KMS-11 (cell line): ENCODE measurements at regions not wholly inside any gene's neighbourhood (a gene's known extent, or its start where the extent isn't known, plus 50 kb on each side); places are given as distances from the start of the nearest gene placed in this dataset.

Experiments used
- H2AFZ ChIP-seq: fragments of 200-600 bp; sonication (generic); 2 replicates; pipeline ENCODE4 v1.6.1; 2016; ENCODE audit warnings: antibody characterized with exemption, mixed run types, low read depth
- H3K27ac ChIP-seq: fragments of 200-600 bp; sonication (generic); 2 replicates; pipeline ENCODE4 v1.6.1; 2016; ENCODE audit warnings: mild to moderate bottlenecking, mixed run types
- H3K27me3 ChIP-seq: fragments of 200-600 bp; sonication (generic); 2 replicates; pipeline ENCODE4 v1.6.1; 2017; ENCODE audit warnings: mild to moderate bottlenecking, low read depth, mixed run types, moderate library complexity; ENCODE audit not compliant: insufficient read depth
- H3K36me3 ChIP-seq: fragments of 200-600 bp; sonication (generic); 2 replicates; pipeline ENCODE4 v1.6.1; 2017; ENCODE audit warnings: mild to moderate bottlenecking, mixed run types; ENCODE audit not compliant: insufficient read depth
- H3K4me1 ChIP-seq: fragments of 200-600 bp; sonication (generic); 2 replicates; pipeline ENCODE4 v1.6.1; 2016; ENCODE audit warnings: mild to moderate bottlenecking, low read depth, mixed run types; ENCODE audit not compliant: poor library complexity, severe bottlenecking
- H3K4me2 ChIP-seq: fragments of 200-600 bp; sonication (generic); 2 replicates; pipeline ENCODE4 v1.7.0; 2016; ENCODE audit warnings: mild to moderate bottlenecking, mixed run types
- H3K4me3 ChIP-seq: fragments of 200-600 bp; sonication (generic); IDR thresholded peaks from 2 replicates; pipeline ENCODE4 v1.6.1; 2017; ENCODE audit warnings: low read depth, low read length, mixed read lengths; ENCODE audit not compliant: insufficient read depth
- H3K79me2 ChIP-seq: fragments of 200-600 bp; sonication (generic); 2 replicates; pipeline ENCODE4 v1.6.1; 2016; ENCODE audit warnings: low read depth, mixed run types; ENCODE audit not compliant: insufficient read depth
- H3K9ac ChIP-seq: fragments of 200-600 bp; sonication (generic); 2 replicates; pipeline ENCODE4 v1.6.1; 2016; ENCODE audit warnings: mild to moderate bottlenecking, mixed run types
- H4K20me1 ChIP-seq: fragments of 200-600 bp; sonication (generic); 2 replicates; pipeline ENCODE4 v1.6.1; 2016; ENCODE audit warnings: mild to moderate bottlenecking, mixed run types; ENCODE audit not compliant: insufficient read depth
- TF ChIP-seq, protein P1 (sequence below): fragments of 200-600 bp; sonication (generic); conservative IDR thresholded peaks from 2 replicates; pipeline ENCODE4 v1.6.1; 2017; ENCODE audit warnings: low read depth, mild to moderate bottlenecking, antibody characterized with exemption, low read length, moderate library complexity, mixed read lengths

DNA sequence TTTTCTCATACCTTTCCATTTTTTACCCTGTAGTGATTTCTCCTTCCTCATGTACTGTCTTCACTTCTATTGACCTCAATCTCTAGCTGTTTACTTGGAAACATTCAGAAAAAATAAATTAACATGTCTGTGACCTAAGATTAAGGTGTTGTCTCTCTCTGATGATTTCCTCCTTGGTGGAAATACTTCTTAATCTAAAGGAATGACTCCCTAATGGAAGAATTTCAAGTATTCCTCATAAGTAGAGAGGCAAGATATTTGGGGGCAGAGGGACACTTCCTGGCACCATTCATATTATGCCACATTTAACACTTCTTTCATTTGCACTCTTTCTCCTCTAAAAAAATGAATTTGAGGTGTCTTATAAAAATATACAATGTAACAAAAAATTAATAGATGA, 202.8 kb downstream of the NEBL start:
- no peak overlapping the region for H3K9ac ChIP-seq
- no peaks in the 10 kb centered on the region for H3K36me3 ChIP-seq
- no peak overlapping the region for H3K4me2 ChIP-seq
- no peak overlapping the region for H3K27ac ChIP-seq
- H3K4me1 ChIP-seq, result no peaks in the 10 kb centered on the region
- H3K79me2 ChIP-seq, result no peaks in the 10 kb centered on the region
- no peaks in the 10 kb centered on the region for H4K20me1 ChIP-seq
- TF ChIP-seq, protein P1, sequence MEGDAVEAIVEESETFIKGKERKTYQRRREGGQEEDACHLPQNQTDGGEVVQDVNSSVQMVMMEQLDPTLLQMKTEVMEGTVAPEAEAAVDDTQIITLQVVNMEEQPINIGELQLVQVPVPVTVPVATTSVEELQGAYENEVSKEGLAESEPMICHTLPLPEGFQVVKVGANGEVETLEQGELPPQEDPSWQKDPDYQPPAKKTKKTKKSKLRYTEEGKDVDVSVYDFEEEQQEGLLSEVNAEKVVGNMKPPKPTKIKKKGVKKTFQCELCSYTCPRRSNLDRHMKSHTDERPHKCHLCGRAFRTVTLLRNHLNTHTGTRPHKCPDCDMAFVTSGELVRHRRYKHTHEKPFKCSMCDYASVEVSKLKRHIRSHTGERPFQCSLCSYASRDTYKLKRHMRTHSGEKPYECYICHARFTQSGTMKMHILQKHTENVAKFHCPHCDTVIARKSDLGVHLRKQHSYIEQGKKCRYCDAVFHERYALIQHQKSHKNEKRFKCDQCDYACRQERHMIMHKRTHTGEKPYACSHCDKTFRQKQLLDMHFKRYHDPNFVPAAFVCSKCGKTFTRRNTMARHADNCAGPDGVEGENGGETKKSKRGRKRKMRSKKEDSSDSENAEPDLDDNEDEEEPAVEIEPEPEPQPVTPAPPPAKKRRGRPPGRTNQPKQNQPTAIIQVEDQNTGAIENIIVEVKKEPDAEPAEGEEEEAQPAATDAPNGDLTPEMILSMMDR, result no peak
- no peaks in the 10 kb centered on the region for H3K27me3 ChIP-seq
- H3K4me3 ChIP-seq, result no peak overlapping the region
- H2AFZ ChIP-seq, result no peak overlapping the region

DNA sequence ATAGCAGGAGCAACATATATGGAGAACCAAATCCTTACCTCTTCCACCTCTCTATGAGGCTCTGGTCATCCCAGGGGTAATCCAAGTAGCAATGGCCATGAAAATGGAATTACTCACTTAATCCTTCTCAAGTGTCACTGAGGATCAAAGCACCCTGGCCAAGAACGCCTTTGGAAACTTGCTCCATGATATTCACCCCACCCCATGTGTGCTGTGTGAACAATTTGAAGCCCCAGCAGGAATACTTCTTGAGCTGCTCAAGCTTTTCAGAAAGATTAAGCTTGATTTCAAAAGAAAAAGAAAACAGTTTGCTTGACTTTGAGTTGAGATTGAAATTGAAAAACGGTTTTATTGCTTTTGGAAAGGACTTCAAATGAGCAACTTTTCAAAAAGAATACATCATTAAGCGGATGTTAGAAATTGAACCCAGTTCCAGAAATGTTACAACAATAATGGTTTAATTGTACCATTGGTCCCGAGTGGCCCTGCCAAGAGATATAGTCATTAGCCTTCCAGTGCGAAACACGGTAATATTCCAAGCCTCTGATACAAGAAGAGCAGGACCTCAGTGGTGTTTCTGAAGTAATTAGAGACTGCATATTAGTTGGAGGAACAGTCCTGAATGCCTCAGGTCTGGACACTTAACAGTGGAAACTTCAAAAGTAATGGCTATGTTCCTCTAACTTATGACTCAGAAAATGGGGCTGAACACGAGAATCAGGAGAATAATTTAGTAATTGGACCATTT, 208.1 kb downstream of the NEBL start:
- no peaks in the 10 kb centered on the region for H4K20me1 ChIP-seq
- no peak overlapping the region for H3K4me3 ChIP-seq
- no peak overlapping the region for H3K27ac ChIP-seq
- H3K36me3 ChIP-seq, result no peaks in the 10 kb centered on the region
- no peaks in the 10 kb centered on the region for H3K79me2 ChIP-seq
- H3K9ac ChIP-seq, result no peak overlapping the region
- TF ChIP-seq, protein P1, result no peak
- H2AFZ ChIP-seq, result no peak overlapping the region
- H3K4me2 ChIP-seq, result no peak overlapping the region
- H3K27me3 ChIP-seq, result no peaks in the 10 kb centered on the region
- no peaks in the 10 kb centered on the region for H3K4me1 ChIP-seq

DNA sequence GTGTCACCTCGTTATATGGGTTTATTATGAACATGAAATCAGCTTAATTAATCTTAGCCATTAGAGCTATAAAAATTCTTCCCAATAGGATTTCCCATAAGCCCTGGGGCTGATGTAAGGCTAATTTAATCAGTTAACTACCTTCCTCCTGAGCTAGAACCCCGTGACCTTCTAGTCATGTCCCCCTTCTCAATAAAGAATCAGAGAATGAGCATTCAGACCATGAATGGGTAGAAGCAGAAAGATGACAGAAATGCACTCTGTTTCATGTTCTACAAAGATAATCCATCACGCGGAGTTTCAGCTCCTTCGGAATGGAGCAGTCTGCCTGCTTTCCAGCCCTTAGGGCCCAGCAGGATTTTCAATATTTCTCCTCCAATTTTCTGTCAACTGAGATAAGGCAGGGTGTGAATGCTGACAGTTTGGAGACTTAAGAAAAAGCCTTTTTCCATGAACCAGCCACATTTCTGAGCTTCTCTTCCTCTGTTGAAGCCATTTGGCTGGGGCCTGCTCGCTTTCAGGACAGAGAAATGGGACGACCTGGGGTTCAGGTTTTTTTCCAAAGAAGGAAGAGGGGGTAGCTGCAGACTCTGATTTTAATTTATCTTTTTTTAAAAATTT, 211.0 kb downstream of the NEBL start:
- no peak overlapping the region for H3K27ac ChIP-seq
- peaks cover 10% of the 10 kb centered on the region for H3K4me1 ChIP-seq
- H4K20me1 ChIP-seq, result no peaks in the 10 kb centered on the region
- TF ChIP-seq, protein P1, result no peak
- no peaks in the 10 kb centered on the region for H3K79me2 ChIP-seq
- H3K9ac ChIP-seq, result no peak overlapping the region
- H3K4me2 ChIP-seq, result no peak overlapping the region
- H3K27me3 ChIP-seq, result no peaks in the 10 kb centered on the region
- H2AFZ ChIP-seq, result no peak overlapping the region
- H3K36me3 ChIP-seq, result no peaks in the 10 kb centered on the region
- H3K4me3 ChIP-seq, result no peak overlapping the region

DNA sequence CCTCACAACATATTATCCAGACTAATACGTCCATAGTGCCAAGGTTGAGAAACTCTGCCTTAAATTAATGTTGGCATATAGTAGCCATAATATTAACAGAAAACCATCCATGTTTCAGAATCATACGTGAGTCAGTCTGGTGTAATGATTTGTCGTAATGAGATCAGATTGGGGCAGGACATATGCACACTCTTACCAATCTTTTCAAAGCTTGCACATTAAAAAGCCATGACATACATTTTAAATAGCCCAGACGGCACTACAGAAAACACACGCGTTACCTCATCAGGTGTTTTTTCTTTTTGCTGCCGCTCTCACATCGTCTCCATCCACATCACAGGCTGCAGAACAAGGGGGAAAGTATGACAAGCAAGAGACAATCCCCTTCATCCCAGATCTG, 211.6 kb downstream of the NEBL start:
- no peaks in the 10 kb centered on the region for H3K36me3 ChIP-seq
- no peak overlapping the region for H3K27ac ChIP-seq
- peaks cover 10% of the 10 kb centered on the region for H3K4me1 ChIP-seq
- TF ChIP-seq, protein P1, result no peak
- no peaks in the 10 kb centered on the region for H3K79me2 ChIP-seq
- no peak overlapping the region for H3K9ac ChIP-seq
- no peak overlapping the region for H3K4me2 ChIP-seq
- no peaks in the 10 kb centered on the region for H4K20me1 ChIP-seq
- no peak overlapping the region for H3K4me3 ChIP-seq
- H3K27me3 ChIP-seq, result no peaks in the 10 kb centered on the region
- no peak overlapping the region for H2AFZ ChIP-seq
